GM19351 (cell line): ENCODE measurements at regions not wholly inside any gene's neighbourhood (a gene's known extent, or its start where the extent isn't known, plus 50 kb on each side); places are given as distances from the start of the nearest gene placed in this dataset.

Source experiments
- ATAC-seq: cut with Tn5 transposase; IDR thresholded peaks from one replicate; pipeline ENCODE4 v1.9.1; 2021; ENCODE audit warnings: mild to moderate bottlenecking, moderate library complexity; ENCODE audit not compliant: unreplicated experiment

- ATAC-seq, result no peak
Measured at GRCh38 chr10:85527616-85528317, 838.8 kb downstream of the GRID1 start.

GRCh38 chr10:85528318-85528652 lies 838.3 kb downstream of the GRID1 start:
- no peak for ATAC-seq

- ATAC-seq, result no peak
Measured at GRCh38 chr10:85531706-85532105, 834.9 kb downstream of the GRID1 start.

GRCh38 chr10:85532773-85533172 lies 833.8 kb downstream of the GRID1 start:
- no peak for ATAC-seq

- ATAC-seq, result no peak
Measured at GRCh38 chr10:85535926-85536325, 830.7 kb downstream of the GRID1 start.

- no peak for ATAC-seq
Measured at GRCh38 chr10:85537561-85537960, 829.0 kb downstream of the GRID1 start.

GRCh38 chr10:85538601-85539000 lies 828.0 kb downstream of the GRID1 start:
- ATAC-seq, result no peak

- ATAC-seq, result no peak
Measured at GRCh38 chr10:85542152-85542551, 824.4 kb downstream of the GRID1 start.

GRCh38 chr10:85542936-85543730 lies 823.5 kb downstream of the GRID1 start:
- ATAC-seq, result no peak

- ATAC-seq, result no peak
Measured at GRCh38 chr10:85544956-85545355, 821.6 kb downstream of the GRID1 start.

- no peak for ATAC-seq
Measured at GRCh38 chr10:85545874-85546273, 820.7 kb downstream of the GRID1 start.

GRCh38 chr10:85547460-85548023 lies 819.1 kb downstream of the GRID1 start:
- peak; percentile 7 for ATAC-seq

- peak; percentile 94 for ATAC-seq
Measured at GRCh38 chr10:85548034-85548433, 818.6 kb downstream of the GRID1 start.
